ENCODE measurements at regions not wholly inside any gene's neighbourhood (a gene's known extent, or its start where the extent isn't known, plus 50 kb on each side); places are given as distances from the start of the nearest gene placed in this dataset.

DNA sequence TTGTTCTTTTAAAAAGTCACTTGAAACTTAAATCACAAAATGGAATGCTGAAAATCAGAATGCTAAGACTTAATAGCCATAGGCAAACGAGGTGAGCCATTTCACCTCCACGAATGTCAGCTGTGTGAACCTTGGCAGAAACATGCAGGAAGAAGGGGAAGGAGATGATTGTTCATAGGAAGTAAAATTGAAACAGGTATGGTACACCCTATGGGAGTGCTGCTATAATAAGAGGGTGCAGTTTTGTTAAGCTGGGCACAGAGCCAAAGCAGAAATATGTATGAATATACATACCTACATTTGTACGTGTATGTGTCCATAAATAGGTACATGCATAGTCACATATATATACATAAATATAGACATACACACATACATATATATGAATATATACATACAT is 51.0 kb upstream of the SPINK5 start:
- no peak for DNase-seq

DNA sequence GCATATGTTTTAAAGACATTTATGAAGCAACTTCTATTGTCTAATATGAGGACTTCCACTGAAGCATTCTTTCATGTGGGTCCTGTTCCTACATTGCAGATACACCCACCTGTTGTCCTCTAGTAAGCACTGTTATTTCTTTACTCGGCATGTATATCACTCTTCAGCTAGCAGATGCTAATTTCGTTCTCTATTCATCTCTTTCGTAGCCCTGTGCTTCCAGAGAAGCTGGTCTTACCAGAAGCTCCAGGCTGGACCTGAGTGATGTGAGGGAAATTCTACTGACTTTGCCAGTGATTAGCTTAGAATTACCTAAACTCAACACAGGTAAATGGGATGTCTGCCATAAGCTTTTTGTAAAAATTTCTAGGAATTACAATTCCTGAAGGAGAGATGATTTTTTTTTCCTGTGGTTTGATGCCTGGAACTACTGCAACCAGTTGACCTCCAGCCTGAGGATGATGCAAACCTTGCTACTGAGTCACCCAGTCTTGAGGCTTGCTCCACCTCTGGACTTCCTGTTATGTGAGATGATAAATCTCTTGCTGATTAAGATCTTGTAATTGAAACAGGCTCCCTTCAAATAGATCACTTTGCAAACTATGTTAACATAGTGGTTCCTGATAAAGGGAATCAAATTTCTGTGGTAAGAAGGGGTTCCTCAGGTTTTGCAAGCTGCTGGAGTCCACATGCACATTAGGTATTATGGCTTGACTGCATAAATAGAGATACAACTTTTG is 52.2 kb upstream of the SPINK5 start:
- DNase-seq = no peak

DNA sequence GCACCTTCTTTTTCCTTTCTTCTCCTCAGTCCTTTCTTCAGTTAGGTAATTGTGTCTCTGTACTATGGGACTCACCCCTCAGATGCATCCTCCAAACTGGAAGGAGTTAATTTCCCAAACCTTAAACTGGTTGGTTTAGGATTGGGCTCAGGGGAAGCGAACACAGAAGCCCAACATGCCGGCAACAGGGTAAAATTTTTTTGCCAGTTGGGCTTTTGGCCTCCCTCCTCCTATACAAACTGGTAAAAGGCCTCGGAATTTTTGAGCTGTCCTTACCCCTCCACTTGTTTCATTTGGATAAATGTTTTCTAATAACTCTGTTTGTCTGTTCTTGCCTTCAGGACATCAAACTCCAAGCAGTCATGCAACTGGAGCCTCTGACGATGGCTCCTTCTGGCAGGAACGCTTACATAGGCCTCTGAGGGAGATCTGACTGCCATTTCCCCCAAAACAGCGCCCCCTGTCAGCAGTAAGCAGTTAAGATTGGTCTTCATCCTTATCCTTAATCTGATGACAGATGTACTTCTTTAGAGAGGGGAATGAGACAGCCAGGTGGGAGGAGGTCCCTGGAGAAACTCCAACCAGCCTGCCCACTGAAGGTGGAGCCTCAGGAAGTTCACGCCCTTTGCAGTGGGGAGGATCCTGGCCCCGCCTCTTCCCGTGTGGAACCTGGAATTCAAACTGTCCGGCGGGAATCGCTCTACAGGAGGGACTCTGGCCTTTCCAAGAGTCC is 57.8 kb upstream of the SPINK5 start:
- DNase-seq = no peak

DNA sequence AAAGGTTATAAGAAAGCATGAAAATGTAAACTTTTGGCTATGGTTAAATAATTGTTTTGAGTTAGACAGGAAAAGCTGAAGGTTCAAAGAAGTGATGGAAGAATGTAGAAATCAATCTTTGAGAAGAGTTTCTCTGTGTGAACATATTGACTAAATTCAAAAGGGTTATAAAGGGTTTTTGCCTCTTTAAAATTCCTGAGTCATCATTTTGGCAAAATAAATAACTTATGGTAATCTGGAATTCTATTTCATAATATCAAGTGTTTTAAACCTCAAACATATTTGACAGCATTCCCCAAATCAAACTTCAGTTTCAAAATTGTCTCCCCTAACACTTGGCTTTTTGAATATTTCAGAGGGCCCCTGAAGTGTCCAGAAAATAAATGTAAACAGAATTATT is 60.6 kb upstream of the SPINK5 start:
- DNase-seq = no peak

DNA sequence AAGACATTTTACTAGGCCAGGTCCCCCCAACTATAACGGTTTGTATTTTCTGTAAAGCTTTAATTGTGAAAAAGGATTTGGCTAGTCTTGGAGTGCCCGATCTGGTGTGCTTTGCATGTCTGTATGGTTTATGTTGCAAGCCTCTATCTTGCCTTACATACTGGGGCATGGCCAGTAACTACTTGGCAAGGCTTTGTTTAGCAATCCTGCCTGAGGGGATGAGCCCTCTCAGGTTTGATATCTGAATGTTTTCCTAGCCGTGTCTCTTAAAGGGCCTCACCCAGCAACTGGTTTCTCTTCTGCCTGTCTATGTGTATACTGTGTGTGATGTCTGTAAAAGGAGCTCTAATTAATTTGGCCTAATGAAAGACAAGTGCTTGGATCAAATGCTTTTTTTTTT is 61.3 kb upstream of the SPINK5 start:
- no peak for DNase-seq

DNA sequence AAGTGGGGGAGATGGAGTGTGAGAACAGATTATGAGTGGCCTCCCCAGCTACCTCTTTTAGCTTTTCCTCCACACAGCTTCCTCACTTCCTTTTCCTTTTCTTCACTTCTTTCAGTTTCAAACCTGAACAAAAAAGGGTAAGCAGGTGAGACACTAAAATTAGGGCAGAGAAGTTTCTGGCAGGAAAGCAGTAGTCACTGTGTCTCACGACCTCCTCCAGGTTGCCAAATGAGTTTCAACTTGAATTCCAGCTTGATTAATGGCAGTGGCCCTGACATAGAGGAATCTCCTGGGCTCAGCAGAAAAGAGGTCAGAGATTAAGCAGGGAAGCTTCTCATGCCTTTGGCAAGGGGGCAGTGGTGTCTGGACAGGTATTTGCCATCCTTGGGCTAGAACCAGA is 63.7 kb upstream of the SPINK5 start:
- no peak for DNase-seq

DNA sequence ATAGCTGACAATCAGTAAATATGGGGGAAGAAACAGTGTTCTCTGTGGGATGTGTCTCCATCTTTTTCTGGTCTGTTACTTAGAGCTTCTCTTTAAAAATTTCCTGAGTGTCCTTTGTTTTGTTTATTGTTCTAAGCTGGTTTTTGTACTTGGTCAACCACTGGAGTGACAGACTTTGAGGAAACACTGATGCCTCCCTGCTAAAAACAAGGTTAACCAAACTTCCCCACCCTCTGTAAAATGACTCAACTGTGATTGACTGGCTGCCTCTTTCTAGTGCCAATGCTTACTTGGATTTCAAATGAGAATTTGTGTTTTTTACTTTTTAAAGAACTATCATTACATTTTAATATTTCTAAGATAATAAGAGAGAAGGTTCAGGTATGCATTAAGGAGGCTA is 65.1 kb upstream of the SPINK5 start:
- DNase-seq = no peak

DNA sequence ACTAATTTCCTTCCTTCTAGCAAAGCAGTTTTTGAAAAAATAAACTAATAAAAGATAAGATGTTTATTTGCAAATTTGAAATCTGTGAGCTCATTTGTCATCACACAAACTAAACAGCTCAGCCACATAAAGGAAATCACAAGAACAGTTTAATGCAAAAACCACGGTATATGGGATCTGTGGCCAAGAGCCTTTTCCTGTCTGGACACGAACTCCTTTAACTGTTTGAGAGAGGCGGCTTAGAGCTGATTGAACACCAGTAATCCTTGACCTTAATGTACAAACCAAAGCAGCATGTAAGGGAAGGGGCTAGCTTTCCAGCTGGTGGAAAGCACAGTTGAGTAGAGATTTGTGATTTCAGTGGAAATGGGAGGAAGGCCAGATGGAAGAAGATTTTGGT is 66.3 kb upstream of the SPINK5 start:
- DNase-seq = no peak

DNA sequence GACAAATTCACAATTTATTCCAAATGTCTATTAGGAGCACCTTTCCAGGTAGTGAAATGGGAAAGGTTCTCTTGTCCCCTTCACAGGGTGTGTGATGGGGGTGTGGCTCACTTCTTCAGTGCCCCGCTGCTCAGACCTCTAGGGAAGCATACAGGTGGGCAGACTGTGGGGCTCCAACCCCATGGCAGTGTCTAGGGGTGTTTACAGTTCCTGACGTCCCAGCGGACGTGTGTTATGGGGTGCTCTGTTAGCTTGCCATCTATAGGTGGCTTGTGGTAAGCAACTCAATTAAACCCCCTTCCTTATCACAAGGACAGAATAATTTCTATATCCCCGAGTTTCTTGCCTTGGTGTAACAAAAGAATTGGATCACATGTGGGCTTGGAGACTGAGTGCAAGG is 67.4 kb upstream of the SPINK5 start:
- no peak for DNase-seq

DNA sequence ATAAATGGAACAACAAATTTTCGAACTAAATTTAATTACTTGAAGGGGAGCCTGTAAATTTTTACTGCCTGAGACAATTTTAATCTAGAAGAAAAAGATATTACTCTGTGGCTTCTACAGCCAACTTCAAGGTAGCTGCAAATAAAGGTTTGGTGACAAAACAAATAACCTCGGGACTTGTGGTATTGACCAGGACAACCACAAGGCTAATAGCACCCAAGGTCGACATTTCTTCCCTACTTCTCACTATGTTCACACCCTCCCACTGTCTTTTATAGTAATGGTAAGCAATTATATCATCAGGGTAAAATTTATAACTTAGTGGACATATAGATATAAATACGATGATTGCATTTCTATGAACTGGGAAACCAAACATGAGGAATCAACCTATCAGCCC is 67.9 kb upstream of the SPINK5 start:
- DNase-seq = no peak

DNA sequence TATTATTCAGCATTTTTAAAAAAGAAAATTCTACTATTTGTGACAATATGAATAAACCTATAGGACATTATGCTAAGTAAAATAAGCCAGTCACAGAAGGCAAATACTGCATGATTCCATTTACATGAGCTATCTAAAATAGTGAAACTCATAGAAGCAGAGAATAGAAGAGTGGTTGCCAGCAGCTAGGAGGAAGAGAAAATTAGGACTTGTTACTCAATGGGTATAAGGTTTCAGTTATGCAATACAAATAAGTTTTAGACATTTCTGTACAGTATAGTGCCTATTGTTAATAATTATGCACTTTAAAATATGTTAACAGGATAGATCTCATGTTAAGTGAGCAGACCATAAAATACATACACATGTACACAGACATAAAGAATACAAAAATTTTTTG is 73.8 kb upstream of the SPINK5 start:
- no peak for DNase-seq

DNA sequence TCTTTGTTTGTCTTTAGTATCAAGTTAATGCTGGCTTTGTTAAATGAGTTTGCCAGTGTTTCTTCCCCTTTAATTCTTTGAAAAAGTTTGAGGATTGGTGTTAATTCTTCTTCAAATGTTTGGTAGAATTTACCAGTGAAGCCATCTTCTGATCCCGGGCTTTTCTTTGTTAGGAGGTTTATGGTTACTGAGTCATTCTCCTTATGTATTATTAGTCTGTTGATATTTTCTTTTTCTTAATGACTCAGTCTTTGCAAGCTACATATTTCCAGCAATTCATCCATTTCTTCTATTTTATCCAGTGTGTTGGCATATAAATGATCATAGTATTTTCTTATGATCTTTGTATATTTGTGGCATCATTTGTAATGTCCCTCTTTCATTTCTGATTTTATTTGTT is 74.5 kb upstream of the SPINK5 start:
- DNase-seq = no peak

DNA sequence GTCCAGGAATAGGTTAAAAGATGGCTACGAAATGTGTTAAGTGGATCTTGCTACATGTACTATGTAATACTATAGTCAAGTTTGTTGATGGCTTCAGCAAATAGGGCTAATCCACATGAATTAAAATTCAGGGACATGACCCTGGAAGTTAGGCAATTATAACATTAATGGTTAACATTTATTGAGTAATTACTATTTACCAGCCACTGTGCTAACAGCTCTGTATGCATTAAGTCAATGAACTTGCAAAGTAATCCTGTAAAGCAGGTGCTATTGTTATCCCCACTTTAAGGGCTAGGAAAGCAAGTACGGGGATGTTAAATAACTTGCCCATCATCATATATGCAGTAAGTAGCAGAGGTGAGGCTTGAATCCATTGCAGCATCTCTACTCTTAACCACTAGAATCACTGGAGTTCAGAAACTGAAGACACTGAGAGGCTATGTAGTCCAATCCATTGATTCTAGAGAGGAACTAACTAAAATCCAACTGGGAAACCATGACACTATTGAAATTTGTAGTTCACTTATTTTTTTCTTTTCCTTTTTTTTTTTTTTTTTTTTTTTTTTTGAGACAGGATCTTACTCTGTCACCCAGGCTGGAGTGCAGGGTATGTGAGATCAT is 77.5 kb upstream of the SPINK5 start:
- no peak for DNase-seq

DNA sequence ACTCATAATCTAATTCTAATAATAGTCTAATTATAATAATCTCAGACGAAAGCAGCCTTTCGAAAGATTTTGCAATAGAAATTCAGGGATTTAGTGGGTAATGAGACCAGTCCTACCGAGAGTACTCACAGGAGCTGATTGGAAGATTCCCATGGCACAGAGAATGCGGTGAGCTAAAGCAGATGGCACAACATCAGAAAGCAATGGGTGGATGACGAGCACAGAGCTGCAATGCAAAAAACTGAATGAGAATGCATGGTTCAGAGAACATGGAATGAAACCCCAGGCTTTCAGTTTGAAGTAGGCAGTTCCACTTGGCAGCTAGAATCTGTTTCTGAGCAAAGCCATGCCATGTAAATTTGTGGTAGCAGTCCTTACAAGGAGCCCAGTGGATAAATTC is 78.2 kb upstream of the SPINK5 start:
- DNase-seq = no peak

DNA sequence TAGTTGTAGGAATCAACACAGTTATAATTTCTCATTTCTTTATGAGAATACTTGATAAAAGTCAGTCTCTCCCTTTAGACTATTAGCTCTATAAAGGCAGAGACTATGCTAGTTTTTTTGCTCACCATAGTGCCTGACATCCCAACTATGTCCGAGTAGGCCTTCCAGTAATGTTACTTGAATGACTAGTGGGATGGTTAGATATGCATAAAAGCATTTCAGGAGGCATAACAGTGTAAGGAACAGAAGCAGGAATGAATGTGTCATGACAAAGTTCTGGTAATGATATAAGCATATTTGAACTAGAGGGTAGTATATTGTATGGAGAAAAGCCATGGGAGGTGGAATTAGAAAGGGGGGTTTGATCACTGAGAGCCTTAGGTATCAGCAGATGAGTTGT is 77.4 kb upstream of the C5orf46 start:
- no peak for DNase-seq

DNA sequence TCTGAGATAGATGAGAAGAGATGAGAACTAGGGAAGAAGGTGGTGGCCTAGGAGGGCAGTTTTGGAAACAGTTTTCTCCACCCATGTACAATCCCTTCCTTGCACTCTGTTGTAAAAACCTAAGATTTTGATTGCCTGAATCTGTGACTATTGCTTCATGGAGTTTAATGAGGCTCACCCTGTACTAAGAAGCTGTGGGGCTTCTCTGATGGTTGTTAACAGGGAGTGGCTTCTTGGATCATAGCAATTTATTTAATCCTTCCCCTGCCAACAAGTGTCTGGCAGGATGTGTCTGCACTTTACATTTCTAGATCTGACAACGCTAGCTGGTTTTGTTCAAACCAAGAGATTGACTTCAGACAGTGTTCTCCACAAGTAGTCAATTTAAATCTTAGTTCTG is 74.7 kb upstream of the C5orf46 start:
- DNase-seq = no peak

DNA sequence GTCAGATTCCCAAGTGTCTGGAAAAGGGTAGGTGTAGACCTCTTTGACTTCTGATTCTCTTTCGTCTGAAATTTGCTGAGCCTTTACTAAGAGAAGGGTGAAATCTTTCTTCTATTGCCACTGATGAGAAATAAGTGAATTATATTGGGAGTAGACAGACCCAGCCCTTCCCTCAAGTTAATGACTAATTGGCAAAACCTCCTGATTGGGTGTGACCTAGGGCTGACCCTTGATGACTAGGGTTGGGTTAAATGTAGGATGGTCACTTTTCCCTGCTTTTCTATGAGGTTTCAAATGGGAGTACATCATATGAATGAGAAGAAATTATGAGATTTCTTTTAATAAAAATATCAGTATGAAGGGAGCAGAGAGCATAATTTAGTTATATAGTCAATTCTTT is 73.4 kb upstream of the C5orf46 start:
- DNase-seq = no peak

DNA sequence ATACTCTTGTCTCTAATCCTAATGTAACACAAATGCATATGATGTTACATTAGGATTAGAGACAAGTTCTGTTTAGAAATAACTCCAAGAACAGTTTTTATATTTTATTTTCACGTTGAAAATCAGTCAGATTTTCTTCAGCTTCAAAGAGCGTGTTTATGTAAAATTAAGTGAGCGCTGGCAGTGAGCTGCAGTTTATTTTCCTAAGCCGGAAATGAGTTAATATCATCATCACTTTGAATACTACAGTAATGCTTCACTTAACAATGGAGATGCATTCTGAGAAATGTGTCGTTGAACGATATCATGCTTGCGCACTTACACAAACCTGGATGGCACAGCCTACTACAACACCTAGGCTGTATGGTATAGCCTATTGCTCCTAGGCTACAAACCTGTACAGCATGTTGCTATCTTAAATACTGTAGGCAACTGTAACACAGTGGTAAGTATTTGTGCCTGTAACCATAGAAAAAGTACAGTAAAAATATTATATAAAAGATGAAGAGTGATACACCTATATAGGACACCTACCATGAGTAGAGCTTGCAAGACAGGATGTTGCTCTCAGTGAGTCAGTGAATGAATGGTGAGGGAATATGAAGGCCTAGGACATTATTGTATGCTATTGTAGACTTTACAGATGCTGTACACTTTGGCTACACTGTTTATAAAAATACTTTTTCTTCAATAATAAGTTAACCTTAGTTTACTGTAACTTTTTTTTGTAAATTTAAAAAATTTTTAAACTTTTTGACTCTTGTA is 65.9 kb upstream of the C5orf46 start:
- peak; percentile 80 for DNase-seq

DNA sequence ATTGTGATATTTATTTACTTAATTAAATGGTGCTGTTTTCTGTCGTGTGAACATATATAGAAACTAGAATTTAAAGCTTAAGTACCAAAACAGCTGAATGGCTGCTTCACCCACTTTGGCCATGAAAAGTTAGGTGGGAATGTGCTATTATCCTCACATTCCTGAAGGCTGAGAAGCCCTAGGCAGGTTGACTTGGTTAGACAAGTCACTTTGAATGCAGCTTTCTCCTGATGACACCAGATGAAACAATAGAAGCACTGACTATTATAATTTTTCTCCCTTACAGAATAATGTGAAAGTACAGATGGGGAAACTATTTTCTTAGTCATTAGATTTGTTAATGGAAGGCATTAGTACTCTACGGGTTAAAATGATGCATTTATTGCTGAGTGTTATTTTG is 65.1 kb upstream of the C5orf46 start:
- no peak for DNase-seq

DNA sequence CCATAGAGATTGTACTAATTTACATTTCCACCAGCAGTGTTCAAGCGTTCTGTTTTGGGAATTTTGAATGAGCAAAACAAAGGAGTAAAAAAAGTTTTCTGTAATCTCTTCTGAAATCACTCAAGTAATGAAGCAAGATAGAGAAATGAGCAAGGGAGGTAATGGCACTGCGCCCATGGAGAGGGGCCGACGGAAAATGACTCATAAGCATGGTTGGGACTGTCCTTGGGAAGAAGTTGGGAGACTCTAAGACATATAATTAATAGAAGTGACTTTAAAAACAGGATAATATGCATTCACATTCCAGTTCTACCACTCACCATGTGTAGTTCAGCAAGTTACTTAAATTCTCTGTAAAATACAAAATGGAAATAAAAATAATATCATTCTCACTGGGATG is 62.5 kb upstream of the C5orf46 start:
- DNase-seq = no peak

DNA sequence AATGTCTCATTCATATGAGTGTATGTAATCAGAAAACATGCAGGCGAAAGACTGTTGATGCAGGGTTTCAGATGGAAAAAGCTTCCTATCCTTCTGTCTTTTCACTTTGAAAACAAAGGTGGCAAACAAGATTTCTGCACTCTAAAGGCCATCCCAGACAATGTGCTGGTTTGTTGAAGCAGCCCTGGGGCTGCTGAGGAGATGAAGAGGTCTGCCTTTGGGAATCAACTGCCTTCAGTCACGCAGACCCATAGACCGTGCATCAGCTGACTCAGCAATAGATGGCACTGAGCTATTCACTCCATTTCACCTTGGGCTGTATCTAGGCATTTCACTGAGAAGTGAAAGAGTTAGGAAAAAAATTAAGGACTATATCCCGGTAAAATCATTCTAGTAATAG is 60.5 kb upstream of the C5orf46 start:
- no peak for DNase-seq

DNA sequence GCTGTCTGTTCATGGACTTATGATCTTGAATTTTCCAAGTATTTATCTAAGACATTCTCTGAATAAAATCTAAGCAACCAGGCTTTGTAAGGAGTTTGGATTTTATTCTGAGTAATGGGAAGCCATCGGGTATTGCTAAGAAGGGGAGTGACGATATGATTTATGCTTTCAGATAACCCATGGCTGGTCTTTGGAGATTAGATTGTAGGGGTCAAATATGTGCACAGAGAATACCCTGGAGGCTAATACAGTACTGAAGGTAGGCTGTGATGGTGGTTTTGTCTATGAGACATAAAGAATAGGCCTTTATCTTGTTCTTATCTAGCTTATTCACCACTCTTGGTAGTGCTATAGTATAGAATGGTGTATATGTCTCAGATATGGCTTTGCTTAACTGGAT is 60.0 kb upstream of the C5orf46 start:
- no peak for DNase-seq

DNA sequence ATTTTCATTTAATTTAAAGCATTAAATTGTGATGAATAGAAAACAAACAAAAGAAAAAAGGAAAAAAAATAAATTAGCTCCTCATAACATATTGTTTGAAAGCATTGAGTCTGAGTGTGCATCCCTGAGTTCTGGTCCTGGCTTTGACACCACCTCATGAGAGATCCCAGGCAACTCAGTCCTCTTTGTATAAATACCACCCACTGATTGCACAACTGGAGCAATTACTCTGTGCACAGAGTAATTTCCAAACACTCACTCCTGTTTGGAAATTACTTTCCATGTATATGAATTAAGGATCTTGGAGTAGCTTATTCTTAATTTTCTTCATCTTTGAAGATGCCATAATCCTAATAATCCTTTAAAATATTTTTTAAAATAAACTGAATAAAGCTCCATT is 59.4 kb upstream of the C5orf46 start:
- DNase-seq = no peak

All from NCI-H510A treated with DMSO at 0.1 percent for 48 hours (cell line).